IPS DF 19.7 (cell line): ENCODE measurements at regions not wholly inside any gene's neighbourhood (a gene's known extent, or its start where the extent isn't known, plus 50 kb on each side); places are given as distances from the start of the nearest gene placed in this dataset.

ENCODE experiments used
- DNase-seq: peaks from one replicate; pipeline ENCODE4 v3.0.0-alpha.2; 2013; ENCODE audit warnings: low read depth, low spot score

DNA sequence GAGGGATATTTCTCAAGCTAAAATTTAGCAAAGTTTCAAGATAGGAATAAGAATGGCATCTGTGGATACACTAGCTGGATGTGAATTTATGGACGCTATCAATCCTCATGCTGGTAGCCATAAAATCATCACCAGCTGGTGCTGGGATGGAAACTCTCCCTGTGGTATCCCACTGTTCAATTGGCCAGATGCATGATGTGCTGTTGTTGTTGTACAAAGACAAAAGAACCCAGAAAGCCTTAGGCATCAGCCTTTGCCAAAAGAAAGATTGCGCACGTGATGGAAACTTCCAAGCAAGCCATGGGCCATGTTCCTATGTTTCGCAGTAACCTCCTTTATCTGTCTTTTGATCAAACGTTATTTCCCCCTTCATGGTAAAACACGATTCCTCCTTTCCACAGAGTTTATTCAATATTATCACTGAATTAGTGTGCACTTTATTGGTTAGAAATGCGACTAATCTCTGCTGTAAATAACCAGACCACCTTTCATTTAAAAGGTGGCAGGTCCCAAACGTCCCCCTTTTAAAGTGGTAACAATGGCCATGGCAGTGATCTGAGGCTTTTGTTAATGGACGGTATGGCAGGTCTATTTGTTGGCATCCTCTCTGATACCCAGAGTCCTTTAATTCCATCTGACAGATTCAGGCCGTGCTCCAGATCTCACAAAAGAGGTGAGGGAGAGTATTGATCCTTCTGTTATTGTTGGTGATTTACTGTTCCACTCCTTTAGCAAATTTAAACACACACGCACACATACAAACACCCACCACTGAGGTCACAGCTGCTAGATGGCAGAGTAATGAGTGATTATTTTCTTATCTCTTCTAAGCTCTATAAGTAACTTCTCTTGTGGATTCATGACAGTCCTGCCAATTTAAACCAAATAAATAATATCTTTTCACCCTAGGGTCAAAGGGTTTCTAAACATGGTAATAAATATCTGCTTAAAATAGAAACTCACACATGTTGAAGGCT lies 291.2 kb upstream of the KCNMB2 start:
- DNase-seq: no peak

DNA sequence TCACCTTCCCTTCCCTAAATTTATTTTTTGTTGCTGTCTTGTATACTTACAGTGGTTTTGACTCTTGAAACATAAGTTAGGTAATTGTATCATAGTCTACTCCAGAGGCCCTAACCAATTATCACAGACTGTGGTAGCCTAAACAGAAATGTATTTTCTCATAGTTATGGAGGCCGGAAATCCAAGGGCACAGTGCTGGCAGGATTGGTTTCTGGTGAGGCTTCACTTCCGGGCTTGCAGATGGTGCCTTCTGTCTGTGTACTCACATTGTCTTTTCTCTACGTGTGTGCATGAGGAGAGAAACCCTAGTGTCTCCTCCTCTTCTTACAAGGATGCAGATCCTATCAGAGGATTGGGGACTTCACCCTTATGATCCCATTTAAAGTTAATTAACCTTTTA lies 290.2 kb upstream of the KCNMB2 start:
- no peak for DNase-seq

DNA sequence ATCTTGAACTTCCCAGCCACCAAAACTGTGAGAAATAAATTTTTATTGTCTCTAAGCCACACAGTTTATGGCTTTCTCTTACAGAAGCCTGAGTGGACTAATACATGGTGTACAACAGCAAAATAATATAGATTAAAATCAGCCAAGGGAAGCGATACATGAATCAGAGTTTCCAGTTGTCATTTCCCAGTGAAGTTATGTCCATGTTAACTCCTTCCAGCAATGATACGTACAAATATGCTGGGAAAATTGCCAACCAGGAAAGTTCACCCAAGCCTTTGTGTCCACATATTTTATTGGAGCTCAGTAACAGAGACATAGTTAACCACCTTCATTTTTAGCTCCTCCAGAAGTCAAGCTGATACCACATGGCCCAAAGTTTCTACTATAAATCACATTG lies 280.9 kb upstream of the KCNMB2 start:
- DNase-seq: no peak

DNA sequence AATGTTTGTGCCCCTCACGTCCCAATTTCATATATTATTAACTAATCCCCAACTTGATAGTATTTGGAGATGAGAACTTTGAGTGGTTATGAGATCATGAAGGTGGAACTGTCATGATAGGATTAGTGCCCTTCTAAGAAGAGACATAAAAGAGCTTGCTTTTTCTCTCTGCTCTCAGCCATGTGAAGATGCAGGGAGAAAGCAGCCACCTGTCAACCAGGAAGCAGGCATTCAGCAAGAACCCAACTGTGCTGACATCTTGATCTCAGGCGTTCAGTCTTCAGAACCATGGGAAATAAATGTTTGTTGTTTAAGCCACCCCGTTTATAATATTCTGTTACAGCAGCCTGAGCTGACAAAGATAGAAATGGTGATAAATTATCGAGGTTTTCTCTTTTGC lies 278.7 kb upstream of the KCNMB2 start:
- DNase-seq: no peak

DNA sequence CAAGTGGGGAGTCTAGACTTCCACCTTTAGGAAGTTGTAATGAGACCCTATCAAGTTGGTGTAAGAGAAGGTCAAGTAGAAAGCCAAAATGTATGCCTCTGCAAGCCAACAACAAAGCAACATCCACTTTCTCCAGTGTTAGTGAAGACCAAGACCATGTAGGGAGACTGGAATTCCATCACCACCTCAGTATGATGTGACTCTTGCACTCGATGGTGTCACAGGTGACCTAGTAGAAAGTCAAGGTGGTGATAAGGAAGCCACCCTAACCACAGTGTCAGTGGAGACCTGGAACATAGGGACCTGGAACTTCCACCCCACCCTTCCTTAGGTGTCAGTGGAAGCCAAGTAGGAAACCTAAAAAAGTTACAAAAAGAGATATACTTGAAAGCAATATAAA lies 278.1 kb upstream of the KCNMB2 start:
- DNase-seq: no peak

DNA sequence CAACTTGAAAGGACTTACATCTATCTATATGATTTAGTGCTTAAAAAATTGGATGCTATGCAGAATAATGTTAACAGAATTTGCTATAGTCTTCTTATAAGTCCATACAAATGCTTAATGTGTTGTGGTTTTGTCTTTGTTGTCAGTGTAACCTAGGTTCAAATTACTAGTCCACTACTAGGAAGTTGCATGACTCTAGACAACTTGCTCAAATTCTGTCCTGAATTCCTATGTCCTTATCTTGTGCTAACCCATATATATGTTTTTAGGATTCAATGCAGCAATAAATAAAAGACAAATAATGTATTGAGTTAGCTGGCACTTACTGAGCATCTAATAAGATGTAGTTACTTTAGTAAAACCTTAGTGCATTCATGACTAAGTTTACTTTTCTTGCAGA lies 276.5 kb upstream of the KCNMB2 start:
- no peak for DNase-seq

DNA sequence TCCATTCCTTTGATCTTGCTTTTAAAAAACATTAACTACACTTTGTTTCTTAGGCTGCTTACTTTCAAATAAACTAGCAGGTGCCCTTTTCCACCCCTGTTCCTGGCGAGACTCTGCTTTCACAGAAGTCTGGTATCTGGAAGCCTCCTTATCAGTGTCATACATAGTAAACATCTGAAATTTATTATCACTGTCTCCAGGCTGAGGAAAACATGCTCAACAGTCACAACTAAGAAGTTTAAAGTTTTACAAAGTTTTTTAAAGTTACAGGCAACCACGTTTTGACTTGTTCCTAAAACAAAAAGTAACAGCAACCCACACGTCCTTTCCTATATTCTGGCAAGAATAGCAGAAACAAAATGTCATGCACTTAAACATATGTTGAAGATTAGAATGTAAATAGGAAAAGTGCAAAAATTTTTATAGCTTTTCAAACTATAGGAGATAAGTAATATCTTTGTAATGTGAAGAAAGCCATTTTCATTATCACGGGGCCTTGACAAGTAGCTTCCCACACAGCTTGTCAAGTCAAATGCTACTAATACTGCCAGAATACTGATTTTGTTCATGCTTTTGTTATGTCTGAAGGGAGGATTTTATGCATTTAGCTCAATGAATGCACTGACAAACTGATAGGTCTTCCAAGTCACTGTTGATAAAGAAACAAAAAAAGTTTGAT lies 275.2 kb upstream of the KCNMB2 start:
- no peak for DNase-seq

DNA sequence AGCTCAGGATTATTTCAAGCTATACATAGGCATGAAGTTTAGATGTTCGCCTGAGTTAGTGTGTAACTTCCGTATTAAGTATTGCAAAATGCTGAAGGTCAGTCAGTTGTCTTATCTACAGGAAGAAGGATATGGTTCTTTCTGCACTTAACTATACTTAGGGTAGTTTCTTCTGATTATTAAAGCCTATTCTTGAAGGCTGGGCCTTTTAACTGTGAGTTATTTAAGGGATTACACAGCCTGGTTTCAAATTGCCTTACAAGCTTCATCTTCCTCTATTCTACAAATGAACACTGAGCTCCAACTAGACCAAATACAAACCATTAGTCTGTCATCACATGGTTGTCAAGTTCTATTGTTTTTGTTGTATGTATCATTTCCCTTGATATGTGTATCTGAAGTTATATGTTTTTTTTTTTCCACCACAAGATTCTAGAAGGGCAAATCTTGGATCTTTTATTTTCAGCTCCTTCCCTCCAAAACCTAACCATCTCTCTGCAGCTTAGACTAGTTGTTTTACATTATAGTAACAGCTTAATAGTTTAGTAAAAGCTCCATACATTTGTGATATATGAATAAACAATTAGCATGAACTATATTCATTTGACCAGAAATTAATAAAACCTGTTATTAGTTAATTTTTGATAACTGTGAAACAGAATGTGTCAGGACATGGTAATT lies 272.9 kb upstream of the KCNMB2 start:
- no peak for DNase-seq

DNA sequence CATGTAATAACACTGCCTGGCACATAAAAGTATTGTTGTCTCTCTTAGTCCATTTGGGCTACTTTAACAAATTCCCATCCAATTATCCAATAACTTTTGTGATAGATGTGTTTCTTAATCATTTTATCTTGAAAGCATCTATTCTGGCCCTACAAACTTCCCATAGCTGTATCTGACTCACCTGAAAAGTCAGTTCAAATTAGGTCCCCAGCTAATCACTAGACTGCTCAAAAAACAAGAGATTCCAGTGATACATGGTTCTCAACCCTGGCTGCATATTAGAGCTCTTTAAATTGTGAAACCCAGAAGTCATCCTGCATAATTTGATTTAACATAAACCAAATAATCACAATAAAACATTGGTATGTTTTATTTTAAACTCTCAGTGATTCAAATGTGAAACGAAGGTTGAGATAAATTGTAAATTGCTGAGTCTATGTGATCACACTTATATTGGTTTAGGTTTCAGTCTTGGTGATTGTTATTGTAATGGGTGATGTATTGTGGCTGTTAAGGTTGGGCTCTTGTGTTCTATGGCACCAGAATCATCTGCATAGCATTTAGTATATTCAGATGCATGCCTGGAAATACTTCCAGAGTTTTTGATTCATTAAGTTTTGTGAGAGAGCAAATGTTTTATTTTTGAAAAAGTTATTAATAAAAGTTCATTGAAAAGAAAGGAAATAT lies 268.9 kb upstream of the KCNMB2 start:
- no peak for DNase-seq

DNA sequence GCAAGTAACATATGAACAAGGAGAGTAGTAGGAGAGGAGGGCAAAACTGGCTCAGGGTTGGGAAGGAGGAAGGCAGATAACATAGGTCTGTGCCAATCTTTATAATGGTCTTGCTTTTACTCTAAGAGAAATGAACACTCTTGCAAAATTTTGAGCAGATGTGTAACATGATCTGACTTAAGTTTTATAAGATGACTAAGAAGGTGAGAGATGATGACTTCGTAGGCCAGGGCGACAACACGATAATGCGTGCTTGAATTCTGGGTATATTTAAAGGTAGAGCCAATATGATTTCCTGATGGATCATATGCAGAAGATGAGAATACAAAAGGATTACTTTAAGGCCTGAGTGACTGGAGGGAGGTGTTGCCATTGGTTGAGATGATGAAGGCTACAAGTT lies 265.4 kb upstream of the KCNMB2 start:
- no peak for DNase-seq

DNA sequence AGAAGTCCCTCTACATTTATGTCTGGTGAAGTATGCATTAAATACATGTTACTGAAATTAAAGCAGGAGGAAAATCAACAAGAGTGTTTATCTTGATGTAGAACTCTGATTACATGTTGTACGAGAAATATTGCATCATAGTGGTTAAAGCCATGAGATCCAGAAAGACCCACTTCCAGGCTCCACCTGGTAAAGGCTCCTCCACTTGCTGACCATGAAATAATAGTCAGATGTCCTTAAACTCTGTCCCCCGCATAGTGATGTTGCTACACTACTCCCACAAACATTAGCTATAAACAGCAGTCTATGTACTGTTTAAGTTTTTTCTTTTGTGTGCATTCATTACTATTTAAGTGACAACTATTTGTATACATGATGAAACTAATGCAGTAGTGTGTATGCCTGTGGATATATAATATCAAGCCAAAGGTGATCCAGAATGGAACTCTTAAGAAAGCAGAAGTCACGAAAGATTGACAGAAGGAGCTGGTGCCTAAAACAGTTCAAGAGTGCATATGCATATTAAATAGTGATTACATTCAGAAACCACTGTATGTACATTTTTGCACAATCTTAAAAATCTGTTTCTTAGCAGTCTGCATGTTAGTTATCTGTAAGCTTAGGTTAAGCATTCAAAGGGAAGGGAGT lies 264.4 kb upstream of the KCNMB2 start:
- no peak for DNase-seq

DNA sequence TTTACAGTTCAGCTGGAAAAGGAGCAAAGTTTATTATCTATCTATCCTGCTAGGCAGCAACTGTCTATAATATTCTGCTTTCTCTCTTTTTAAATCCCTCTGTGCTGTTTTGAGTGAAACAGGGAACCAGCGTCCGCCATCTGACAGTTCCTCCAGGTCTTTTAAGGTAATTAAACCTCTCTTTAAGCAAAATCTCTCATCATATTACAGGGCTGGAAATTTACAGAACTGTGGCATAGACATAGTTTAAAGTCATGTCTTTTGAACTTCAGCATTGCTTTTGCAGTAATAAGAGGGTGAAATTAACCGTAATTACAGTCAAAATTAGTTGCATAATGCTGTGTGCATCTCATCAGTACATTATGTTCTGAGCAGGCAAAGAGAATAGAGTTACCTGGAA lies 263.4 kb upstream of the KCNMB2 start:
- DNase-seq: no peak

DNA sequence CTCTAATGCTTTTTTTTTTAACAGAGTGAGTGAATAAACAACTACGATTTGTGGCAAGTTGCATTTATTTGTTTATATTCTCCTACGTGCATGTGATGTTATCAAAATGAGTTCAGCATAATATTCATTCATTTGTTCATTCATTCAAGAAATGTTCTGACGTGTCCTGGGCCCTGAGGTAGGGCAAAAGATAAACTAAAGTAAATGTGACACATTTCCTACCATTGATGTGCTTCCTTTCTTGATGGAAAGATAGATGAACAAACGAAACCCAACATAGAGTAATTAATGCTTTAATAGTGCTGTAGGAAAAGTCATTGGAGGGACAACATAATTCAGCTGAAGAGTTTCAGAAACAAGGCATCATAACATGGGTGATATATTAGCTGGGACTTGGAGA lies 261.5 kb upstream of the KCNMB2 start:
- no peak for DNase-seq

DNA sequence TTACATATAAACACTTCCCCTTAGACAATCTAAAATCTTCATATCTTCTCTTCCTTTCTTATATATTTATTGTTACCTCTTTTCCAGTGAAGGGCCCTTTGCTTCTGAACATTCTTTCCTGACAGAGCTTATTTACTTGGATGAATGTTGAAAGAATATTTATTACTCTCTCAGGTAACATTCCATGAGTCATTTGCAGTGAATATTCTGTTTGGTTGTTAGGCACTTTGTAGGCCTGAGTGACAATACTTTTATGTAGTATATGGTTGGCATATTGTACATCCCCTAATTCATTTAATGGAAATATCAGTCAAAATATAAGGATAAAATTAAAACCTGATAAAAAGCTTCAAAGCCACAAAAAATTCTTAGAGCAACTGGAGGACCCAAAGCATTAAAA lies 260.9 kb upstream of the KCNMB2 start:
- DNase-seq: no peak

DNA sequence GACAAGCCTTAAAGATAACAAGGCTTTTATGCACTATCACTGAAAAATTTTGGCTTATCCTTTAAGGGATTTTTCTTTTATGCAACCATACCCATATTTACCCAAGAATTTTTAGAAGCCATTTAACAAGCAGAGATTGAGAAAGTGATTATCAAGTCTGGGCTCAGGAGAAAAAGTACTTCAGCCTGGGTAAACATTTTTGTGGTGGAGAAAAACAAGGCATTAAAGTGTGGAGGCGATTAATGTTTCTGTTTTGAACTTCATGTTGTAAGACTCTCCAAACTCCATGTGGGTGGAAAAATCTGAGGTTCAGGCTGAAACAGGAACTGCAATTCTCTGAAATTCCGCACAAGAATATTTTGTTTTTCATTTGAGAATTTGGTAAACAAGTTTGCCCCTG lies 260.4 kb upstream of the KCNMB2 start:
- no peak for DNase-seq

DNA sequence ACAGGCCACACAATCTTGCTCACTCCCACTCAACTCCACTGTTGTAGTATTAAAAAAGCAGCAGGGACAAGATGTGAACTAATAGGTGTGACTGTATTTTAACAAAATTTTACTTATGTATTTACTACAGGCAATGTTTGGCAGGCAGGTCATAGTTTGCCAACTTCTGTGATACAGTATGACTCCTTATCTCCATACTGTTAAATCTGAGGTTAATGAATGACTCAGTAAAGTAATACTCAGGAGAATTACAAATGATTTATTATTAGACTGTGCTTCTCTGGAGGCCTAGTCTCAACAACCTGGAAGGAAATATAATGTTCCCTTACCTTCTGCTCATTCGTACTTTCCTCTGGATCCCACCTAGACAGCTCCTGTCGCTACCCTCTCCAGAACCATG lies 258.6 kb upstream of the KCNMB2 start:
- DNase-seq: no peak

DNA sequence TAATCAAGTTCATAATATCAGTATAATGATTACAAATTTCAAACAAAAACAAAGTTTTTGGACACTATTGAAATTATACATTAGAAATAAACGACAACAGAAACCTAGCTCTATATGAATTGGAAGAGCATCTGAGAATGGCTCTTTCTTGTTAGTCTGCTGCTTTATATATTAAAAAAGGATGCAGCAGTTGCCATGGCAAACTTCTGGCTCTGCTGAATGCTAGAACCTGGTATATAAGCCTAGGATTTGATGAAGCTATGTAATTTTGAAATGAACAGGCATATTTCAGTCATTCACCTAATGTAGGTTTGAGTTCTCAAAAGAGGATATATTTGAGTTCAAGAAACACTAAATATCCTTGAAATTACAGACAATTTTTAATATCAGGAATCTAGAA lies 252.7 kb upstream of the KCNMB2 start:
- no peak for DNase-seq

DNA sequence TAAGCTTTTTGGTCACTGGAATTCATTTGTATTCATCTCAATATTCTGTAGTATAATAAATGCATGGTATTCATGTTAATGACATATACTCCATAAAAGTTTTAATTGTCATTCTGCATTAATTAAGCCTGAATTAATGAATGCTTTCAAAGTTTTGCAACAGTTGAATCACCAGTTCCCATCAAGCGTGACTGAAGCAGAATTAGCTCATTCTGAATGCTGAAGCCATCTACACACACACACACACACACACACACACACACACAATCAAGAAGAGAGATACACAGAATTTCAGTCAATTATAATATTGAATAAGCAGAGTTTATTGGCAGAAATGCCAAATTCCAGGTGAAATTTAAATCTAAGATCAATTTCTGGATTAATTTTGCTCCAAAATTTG lies 252.1 kb upstream of the KCNMB2 start:
- no peak for DNase-seq

DNA sequence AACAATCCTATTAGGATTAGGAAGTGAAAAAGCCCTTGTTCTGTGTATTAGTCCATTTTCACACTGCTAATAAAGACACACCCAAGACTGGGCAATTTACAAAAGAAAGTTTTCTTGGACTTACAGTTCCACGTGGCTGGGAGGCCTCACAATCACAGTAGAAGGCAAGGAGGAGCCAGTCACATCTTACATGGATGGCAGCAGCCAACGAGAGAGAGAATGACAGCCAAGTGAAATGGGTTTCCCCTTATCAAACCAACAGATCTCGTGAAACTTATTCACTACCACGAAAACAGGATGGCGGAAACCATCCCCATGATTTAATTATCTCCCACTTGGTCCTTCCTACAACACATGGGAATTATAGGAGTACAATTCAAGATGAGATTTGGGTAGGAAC lies 248.2 kb upstream of the KCNMB2 start:
- no peak for DNase-seq

DNA sequence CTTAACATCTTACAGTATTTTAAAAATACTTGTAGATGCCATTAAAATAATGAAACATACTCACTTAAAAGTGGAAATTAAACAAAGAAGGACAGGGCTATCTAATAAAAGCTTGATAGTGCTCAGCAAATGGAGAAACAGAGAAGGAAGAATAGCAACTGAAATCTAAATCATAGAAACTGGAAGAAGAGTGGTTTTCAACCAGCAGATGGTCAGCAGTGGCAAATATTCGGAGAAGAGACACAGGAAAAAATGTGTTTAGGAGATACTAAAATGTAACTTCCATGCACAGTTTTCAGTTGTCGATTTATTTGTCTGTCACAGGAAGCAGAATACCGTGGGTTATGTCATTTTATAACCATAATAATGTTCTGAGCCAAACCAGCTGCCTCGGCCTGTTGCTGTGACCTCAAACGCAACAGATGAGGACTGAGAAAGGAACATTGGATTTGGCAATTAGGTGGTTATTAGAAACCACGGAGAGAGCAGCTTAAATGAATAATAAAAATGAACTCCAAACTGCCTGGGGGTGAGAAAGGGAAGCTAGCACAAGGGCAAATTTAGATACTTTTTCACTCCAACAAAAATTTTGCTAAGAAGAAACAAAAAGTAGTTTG lies 246.6 kb upstream of the KCNMB2 start:
- DNase-seq: no peak
